ENCODE measurements at regions not wholly inside any gene's neighbourhood (a gene's known extent, or its start where the extent isn't known, plus 50 kb on each side); places are given as distances from the start of the nearest gene placed in this dataset.

GRCh38 chr6:77173472-77174074 is 289.7 kb downstream of the HTR1B start:
- peak; percentile 40 for DNase-seq (ENCODE audit: low read depth)
- TF ChIP-seq CTCF (conservative IDR thresholded peaks at IDR 0.05; ENCODE audit: low read depth, low read length): peak; percentile 51

GRCh38 chr6:77172578-77172977 is 290.7 kb downstream of the HTR1B start:
- no peak overlapping the region for H3K4me3 ChIP-seq (ENCODE audit: low read depth, low read length)
- TF ChIP-seq CTCF (conservative IDR thresholded peaks at IDR 0.05; ENCODE audit: low read depth, low read length): no peak
- DNase-seq (ENCODE audit: low read depth): no peak

More at GRCh38 chr6:77173472-77174074, 289.7 kb downstream of the HTR1B start:
- no peak overlapping the region for H3K4me3 ChIP-seq (ENCODE audit: low read depth, low read length)

- no peak overlapping the region for H3K4me3 ChIP-seq (ENCODE audit: low read depth, low read length)
- no peak for TF ChIP-seq CTCF (conservative IDR thresholded peaks at IDR 0.05; ENCODE audit: low read depth, low read length)
- no peak for DNase-seq (ENCODE audit: low read depth)
Observed at GRCh38 chr6:77159730-77160129, 303.6 kb downstream of the HTR1B start.

- no peak for DNase-seq (ENCODE audit: low read depth)
- no peak overlapping the region for H3K4me3 ChIP-seq (ENCODE audit: low read depth, low read length)
- TF ChIP-seq CTCF (conservative IDR thresholded peaks at IDR 0.05; ENCODE audit: low read depth, low read length): no peak
Observed at GRCh38 chr6:77151241-77151640, 312.1 kb downstream of the HTR1B start.

- no peak overlapping the region for H3K4me3 ChIP-seq (ENCODE audit: low read depth, low read length)
- TF ChIP-seq CTCF (conservative IDR thresholded peaks at IDR 0.05; ENCODE audit: low read depth, low read length): no peak
- no peak for DNase-seq (ENCODE audit: low read depth)
Observed at GRCh38 chr6:77150736-77151135, 312.6 kb downstream of the HTR1B start.

DNA sequence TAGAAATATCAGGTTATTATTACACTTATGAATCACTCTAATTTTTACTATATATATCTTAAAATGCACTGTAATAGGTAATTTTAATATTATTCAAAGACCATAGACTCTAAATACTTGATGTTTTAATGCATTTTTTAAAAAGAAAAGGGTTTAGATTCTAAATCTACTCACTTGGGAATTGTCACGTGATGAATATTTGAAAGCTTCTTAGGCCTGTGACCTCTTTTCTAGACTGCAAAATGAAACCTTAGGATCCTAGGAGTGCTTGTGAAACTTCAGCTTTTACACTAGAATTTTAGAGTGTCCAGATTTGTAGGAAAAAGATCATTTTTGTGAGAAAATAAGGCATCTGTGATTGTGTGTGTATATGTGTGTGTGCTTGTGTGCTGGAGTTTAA is 318.0 kb downstream of the HTR1B start:
- no peak for TF ChIP-seq CTCF (conservative IDR thresholded peaks at IDR 0.05; ENCODE audit: low read depth, low read length)
- DNase-seq (ENCODE audit: low read depth): peak; percentile 11
- no peak overlapping the region for H3K4me3 ChIP-seq (ENCODE audit: low read depth, low read length)
